HG03558 (cell line): ENCODE measurements at regions not wholly inside any gene's neighbourhood (a gene's known extent, or its start where the extent isn't known, plus 50 kb on each side); places are given as distances from the start of the nearest gene placed in this dataset.

ENCODE experiments used
- ATAC-seq: cut with Tn5 transposase; IDR thresholded peaks from one replicate; pipeline ENCODE4 v1.9.1; 2021; ENCODE audit warnings: moderate number of reproducible peaks; ENCODE audit not compliant: unreplicated experiment; ENCODE audit errors: extremely low read depth

DNA sequence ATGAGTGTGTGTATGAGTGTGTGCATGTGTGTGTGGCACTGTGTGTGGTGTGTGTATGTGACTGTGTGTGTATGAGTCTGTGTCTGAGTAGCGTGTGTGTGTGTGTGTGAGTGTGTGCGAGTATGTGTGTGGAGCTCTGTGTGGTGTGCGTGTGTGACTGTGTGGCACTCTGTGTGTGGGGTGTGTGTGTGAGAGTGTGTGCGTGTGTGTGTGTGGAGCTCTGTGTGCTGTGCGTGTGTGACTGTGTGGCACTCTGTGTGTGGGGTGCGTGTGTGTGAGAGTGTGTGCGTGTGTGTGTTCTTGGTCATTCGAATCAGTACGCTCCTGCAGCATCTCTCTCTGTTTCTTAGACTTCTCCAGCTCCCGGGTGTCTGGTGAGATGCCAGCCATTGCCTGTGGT, 76.9 kb upstream of the TMEM132C start:
- no peak for ATAC-seq

- no peak for ATAC-seq
Measured at GRCh38 chr12:128190614-128191013, 76.4 kb upstream of the TMEM132C start.

DNA sequence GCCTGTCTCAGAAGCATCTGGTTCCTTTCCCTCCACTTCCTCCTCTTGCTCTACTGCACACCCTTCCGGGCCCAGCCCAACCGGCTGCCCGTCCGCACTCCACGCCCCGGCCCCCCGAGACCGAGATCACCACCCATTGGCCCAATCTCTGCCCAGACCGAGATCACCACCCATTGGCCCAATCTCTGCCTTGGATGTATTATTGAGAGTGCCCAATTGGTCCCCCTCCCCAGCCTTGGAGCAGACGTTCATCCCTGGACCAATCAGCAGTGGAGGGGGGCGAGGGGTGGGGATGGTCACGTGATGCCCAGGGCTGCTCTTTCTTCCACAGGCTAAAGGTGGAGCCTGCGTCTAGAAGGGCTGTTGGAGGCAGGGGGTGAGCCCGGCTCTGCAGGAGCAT, 75.6 kb upstream of the TMEM132C start:
- ATAC-seq = no peak

DNA sequence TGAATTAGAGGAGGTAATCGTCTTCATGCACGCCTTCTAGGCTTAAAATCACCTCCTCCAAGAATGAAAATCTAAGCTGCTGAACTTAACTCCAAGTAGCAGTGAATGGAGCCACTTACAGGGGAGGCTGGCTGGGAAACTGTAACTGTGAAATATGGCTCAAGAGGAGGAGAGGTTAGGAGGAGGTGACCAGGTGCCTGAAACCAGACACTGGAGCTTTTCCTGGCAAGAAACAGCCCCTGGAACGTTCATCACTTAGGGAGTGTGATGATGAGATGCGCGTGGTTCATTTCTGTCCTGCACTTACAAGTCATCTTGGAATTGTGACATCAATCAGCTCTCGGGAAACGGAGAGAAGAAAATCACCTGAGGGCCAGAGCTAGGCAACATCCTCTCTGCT, 62.3 kb upstream of the TMEM132C start:
- ATAC-seq = no peak

GRCh38 chr12:128205145-128205544, 61.8 kb upstream of the TMEM132C start:
- ATAC-seq = no peak

GRCh38 chr12:128205758-128206157, 61.2 kb upstream of the TMEM132C start:
- ATAC-seq = no peak
